GM12891 (cell line): ENCODE measurements at regions not wholly inside any gene's neighbourhood (a gene's known extent, or its start where the extent isn't known, plus 50 kb on each side); places are given as distances from the start of the nearest gene placed in this dataset.

ENCODE experiments used
- PAX5 ChIP-seq: IDR thresholded peaks from 2 replicates; pipeline ENCODE4 v1.6.1; 2011; ENCODE audit warnings: low read length, moderate library complexity, mild to moderate bottlenecking; ENCODE audit not compliant: insufficient read depth, severe bottlenecking
- POLR2A ChIP-seq: IDR thresholded peaks from 2 replicates; pipeline ENCODE4 v1.6.1; 2011; ENCODE audit warnings: low read depth, low read length, control low read depth
- POLR2AphosphoS5 ChIP-seq: IDR thresholded peaks from 2 replicates; pipeline ENCODE4 v1.6.1; 2011; ENCODE audit warnings: low read depth, low read length, control low read depth
- SPI1 ChIP-seq: IDR thresholded peaks from 2 replicates; pipeline ENCODE4 v1.6.1; 2011; ENCODE audit warnings: low read depth, low read length, control low read depth
- TAF1 ChIP-seq: IDR thresholded peaks from 2 replicates; pipeline ENCODE4 v1.6.1; 2011; ENCODE audit warnings: low read depth, low read length, control low read depth

DNA sequence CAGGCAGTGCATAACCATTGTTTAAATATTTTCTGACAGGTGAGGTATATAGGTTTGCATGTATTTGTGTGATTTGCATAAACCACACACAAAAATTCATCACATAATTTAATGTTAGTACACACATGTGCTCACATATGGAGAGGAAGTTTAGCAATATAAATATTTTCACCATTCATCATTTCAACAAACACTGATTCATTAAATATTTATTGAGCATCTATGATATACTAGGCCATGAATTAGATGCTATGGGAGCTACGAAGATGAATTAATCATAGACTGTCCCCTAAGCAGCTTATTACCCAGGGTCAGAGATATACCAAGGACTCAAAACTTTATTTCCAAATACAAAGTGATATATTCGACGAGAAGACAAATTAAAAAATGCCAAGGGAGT, 311.6 kb upstream of the PIK3C3 start:
- no peak for TF ChIP-seq POLR2AphosphoS5
- TF ChIP-seq POLR2A = no peak
- TF ChIP-seq SPI1 = no peak
- no peak for TF ChIP-seq TAF1
- TF ChIP-seq PAX5 = no peak
